ENCODE measurements at regions not wholly inside any gene's neighbourhood (a gene's known extent, or its start where the extent isn't known, plus 50 kb on each side); places are given as distances from the start of the nearest gene placed in this dataset.
A peak's percentile ranks its signal among the peaks of the same experiment; 100 is the strongest.

- TF ChIP-seq, protein P1, sequence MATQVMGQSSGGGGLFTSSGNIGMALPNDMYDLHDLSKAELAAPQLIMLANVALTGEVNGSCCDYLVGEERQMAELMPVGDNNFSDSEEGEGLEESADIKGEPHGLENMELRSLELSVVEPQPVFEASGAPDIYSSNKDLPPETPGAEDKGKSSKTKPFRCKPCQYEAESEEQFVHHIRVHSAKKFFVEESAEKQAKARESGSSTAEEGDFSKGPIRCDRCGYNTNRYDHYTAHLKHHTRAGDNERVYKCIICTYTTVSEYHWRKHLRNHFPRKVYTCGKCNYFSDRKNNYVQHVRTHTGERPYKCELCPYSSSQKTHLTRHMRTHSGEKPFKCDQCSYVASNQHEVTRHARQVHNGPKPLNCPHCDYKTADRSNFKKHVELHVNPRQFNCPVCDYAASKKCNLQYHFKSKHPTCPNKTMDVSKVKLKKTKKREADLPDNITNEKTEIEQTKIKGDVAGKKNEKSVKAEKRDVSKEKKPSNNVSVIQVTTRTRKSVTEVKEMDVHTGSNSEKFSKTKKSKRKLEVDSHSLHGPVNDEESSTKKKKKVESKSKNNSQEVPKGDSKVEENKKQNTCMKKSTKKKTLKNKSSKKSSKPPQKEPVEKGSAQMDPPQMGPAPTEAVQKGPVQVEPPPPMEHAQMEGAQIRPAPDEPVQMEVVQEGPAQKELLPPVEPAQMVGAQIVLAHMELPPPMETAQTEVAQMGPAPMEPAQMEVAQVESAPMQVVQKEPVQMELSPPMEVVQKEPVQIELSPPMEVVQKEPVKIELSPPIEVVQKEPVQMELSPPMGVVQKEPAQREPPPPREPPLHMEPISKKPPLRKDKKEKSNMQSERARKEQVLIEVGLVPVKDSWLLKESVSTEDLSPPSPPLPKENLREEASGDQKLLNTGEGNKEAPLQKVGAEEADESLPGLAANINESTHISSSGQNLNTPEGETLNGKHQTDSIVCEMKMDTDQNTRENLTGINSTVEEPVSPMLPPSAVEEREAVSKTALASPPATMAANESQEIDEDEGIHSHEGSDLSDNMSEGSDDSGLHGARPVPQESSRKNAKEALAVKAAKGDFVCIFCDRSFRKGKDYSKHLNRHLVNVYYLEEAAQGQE (IDR thresholded peaks at IDR 0.05), result no peak
- TF ChIP-seq CBX2 (IDR thresholded peaks at IDR 0.05; ENCODE audit: borderline replicate concordance, low read depth), result no peak
- TF ChIP-seq FOXS1 (CRISPR knock-in tag; IDR thresholded peaks at IDR 0.05), result no peak
These were observed 323.9 kb downstream of the GATA3 start (continued) for GRCh38 chr10:8378198-8378983.

GRCh38 chr10:8379906-8380832 is 325.7 kb downstream of the GATA3 start:
- H3K4me1 ChIP-seq, result peaks cover 23% of the 10 kb centered on the region; the same call in 2 of the 3 replicates
- 44% methylated on average over 9 of the region's 9 CpGs for WGBS (ENCODE audit: missing lambda C conversion rate)
- H3K4me2 ChIP-seq, result peak overlapping the region; percentile 31; the same call in 2 of the 3 replicates
- FAIRE-seq (no peak), DNase-seq (ENCODE audit: low read depth in 1 of 2, low spot score in 1 of 2) (peak in 1 of 2 experiments; percentile 22), ATAC-seq (peak in 1 of 2 experiments; percentile 72; a peak in 3 of 6 replicates)
- peak; percentile 87 for TF ChIP-seq HDAC2 (IDR thresholded peaks at IDR 0.05)
- TF ChIP-seq HES2 (IDR thresholded peaks at IDR 0.05), result no peak
- TF ChIP-seq CEBPB (IDR thresholded peaks at IDR 0.05), result no peak
- TF ChIP-seq, protein P2, sequence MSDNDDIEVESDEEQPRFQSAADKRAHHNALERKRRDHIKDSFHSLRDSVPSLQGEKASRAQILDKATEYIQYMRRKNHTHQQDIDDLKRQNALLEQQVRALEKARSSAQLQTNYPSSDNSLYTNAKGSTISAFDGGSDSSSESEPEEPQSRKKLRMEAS (IDR thresholded peaks at IDR 0.05), result no peak
- TF ChIP-seq MYC (IDR thresholded peaks at IDR 0.05; ENCODE audit: borderline replicate concordance, low read length), result no peak
- TF ChIP-seq, protein P1 (IDR thresholded peaks at IDR 0.05), result no peak
- TF ChIP-seq, protein P3, sequence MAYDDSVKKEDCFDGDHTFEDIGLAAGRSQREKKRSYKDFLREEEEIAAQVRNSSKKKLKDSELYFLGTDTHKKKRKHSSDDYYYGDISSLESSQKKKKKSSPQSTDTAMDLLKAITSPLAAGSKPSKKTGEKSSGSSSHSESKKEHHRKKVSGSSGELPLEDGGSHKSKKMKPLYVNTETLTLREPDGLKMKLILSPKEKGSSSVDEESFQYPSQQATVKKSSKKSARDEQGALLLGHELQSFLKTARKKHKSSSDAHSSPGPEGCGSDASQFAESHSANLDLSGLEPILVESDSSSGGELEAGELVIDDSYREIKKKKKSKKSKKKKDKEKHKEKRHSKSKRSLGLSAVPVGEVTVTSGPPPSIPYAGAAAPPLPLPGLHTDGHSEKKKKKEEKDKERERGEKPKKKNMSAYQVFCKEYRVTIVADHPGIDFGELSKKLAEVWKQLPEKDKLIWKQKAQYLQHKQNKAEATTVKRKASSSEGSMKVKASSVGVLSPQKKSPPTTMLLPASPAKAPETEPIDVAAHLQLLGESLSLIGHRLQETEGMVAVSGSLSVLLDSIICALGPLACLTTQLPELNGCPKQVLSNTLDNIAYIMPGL (CRISPR knock-in tag; IDR thresholded peaks at IDR 0.05; ENCODE audit: borderline replicate concordance), result no peak
- TF ChIP-seq KDM1A (IDR thresholded peaks at IDR 0.05; ENCODE audit: low read depth), result peak; percentile 85; the same call in 1 of the 2 replicates
- TF ChIP-seq MAZ (IDR thresholded peaks at IDR 0.05; ENCODE audit: borderline replicate concordance, low read depth, low read length), result no peak
- TF ChIP-seq PBX3 (IDR thresholded peaks at IDR 0.05), result no peak
- no peak for TF ChIP-seq ZC3H11A (IDR thresholded peaks at IDR 0.05)
- no peak for TF ChIP-seq NPAS2 (CRISPR knock-in tag; IDR thresholded peaks at IDR 0.05; ENCODE audit: borderline replicate concordance)
- no peak for TF ChIP-seq CBX8 (IDR thresholded peaks at IDR 0.05)
- TF ChIP-seq ZSCAN20 (CRISPR knock-in tag; IDR thresholded peaks at IDR 0.05), result no peak
- TF ChIP-seq ZFP36 (IDR thresholded peaks at IDR 0.05; ENCODE audit: borderline replicate concordance, partially characterized antibody), result peak; percentile 47
- no peak for TF ChIP-seq TP53 (CRISPR knock-in tag; IDR thresholded peaks at IDR 0.05)
- TF ChIP-seq ESRRA (IDR thresholded peaks at IDR 0.05; ENCODE audit: borderline replicate concordance, low read length), result no peak
- no peak for TF ChIP-seq EP300 (IDR thresholded peaks at IDR 0.05)
- TF ChIP-seq SREBF2 (IDR thresholded peaks at IDR 0.05), result no peak
- TF ChIP-seq CHD2 (IDR thresholded peaks at IDR 0.05; ENCODE audit: low read length, partially characterized antibody), result no peak
- TF ChIP-seq HOXB5 (CRISPR knock-in tag; IDR thresholded peaks at IDR 0.05), result no peak
- TF ChIP-seq RARB (CRISPR knock-in tag; IDR thresholded peaks at IDR 0.05), result no peak
- no peak for TF ChIP-seq JUN (IDR thresholded peaks at IDR 0.05)
- H3K9me3 ChIP-seq, result no peaks in the 10 kb centered on the region
- no peak overlapping the region for H3K4me3 ChIP-seq
- ChIA-PET POLR2A (no interaction called here), CTCF (interaction anchor here (1.4 kb wide), 1 partner anchor 462 kb away, joined by 4 read pairs; no protein-coding TSS in a partner anchor)
- peak overlapping the region; percentile 40 to 62; a peak in 4 of 6 replicates for H3K27ac ChIP-seq
